DND-41 (cell line): ENCODE measurements at regions not wholly inside any gene's neighbourhood (a gene's known extent, or its start where the extent isn't known, plus 50 kb on each side); places are given as distances from the start of the nearest gene placed in this dataset.

Source experiments
- ATAC-seq: fragments of 200-7000 bp; cut with Tn5 transposase; 3 replicates; pipeline ENCODE4 v1.9.1; 2021; ENCODE audit warnings: low read depth; ENCODE audit not compliant: insufficient read depth
- DNase-seq: peaks from one replicate; pipeline ENCODE4 v3.0.0-alpha.2; 2020
- H2AFZ ChIP-seq: 2 replicates; pipeline ENCODE4 v1.6.0; 2012; ENCODE audit warnings: low read depth, low read length
- H3K27ac ChIP-seq: 2 replicates; pipeline ENCODE4 v1.5.1; 2012; ENCODE audit warnings: low read length, inconsistent platforms
- H3K27me3 ChIP-seq: fragments of 200-600 bp; sonication (generic); 2 replicates; pipeline ENCODE4 v1.6.0; 2012; ENCODE audit warnings: low read length, mild to moderate bottlenecking, inconsistent platforms; ENCODE audit not compliant: insufficient read depth, poor library complexity
- H3K36me3 ChIP-seq: 2 replicates; pipeline ENCODE4 v1.5.1; 2012; ENCODE audit warnings: low read length, inconsistent platforms; ENCODE audit not compliant: insufficient read depth
- H3K4me1 ChIP-seq: 2 replicates; pipeline ENCODE4 v1.5.1; 2012; ENCODE audit warnings: mild to moderate bottlenecking, low read length; ENCODE audit not compliant: insufficient read depth
- H3K4me2 ChIP-seq: 2 replicates; pipeline ENCODE4 v1.6.0; 2012; ENCODE audit warnings: mild to moderate bottlenecking, moderate library complexity, low read length, inconsistent platforms; ENCODE audit not compliant: insufficient read depth
- H3K4me3 ChIP-seq, 2 experiments: fragments of 200-600 bp in 1 of 2; shearing (Covaris generic) in 1 of 2; 2 replicates each; pipeline ENCODE4 v1.5.1; 2012 to 2016; ENCODE audit warnings: inconsistent platforms in 2 of 2, low read length in 2 of 2, mild to moderate bottlenecking in 2 of 2, low read depth in 1 of 2, moderate library complexity in 1 of 2
- H3K79me2 ChIP-seq: 2 replicates; pipeline ENCODE4 v1.6.0; 2012; ENCODE audit warnings: low read length, inconsistent platforms; ENCODE audit not compliant: insufficient read depth
- H3K9ac ChIP-seq: 2 replicates; pipeline ENCODE4 v1.6.0; 2012; ENCODE audit warnings: low read depth, mild to moderate bottlenecking, inconsistent platforms, low read length, moderate library complexity
- H3K9me3 ChIP-seq: 2 replicates; pipeline ENCODE4 v1.5.1; 2012; ENCODE audit warnings: low read length, moderate library complexity, mild to moderate bottlenecking, inconsistent platforms; ENCODE audit not compliant: insufficient read depth, severe bottlenecking
- H4K20me1 ChIP-seq: 2 replicates; pipeline ENCODE4 v1.6.0; 2012; ENCODE audit warnings: low read length; ENCODE audit not compliant: insufficient read depth
- CTCF ChIP-seq: IDR thresholded peaks from 2 replicates; pipeline ENCODE4 v1.5.1; 2012; ENCODE audit warnings: borderline replicate concordance, low read length, moderate library complexity, mild to moderate bottlenecking; ENCODE audit not compliant: poor library complexity, severe bottlenecking; ENCODE audit errors: extremely low read depth
- EZH2 ChIP-seq: IDR thresholded peaks from 3 replicates; pipeline ENCODE4 v1.6.1; 2012; ENCODE audit warnings: borderline replicate concordance, low read depth, mild to moderate bottlenecking, moderate library complexity, low read length, inconsistent platforms; ENCODE audit not compliant: severe bottlenecking

GRCh38 chr6:155894262-155894661, 438.6 kb upstream of the NOX3 start:
- DNase-seq: no peak
- no peak overlapping the region for H2AFZ ChIP-seq
- TF ChIP-seq EZH2: no peak
- TF ChIP-seq CTCF: no peak
- no peaks in the 10 kb centered on the region for H4K20me1 ChIP-seq
- no peaks in the 10 kb centered on the region for H3K9me3 ChIP-seq
- ATAC-seq: no peak
- H3K27ac ChIP-seq: no peak overlapping the region
- no peak overlapping the region for H3K4me3 ChIP-seq
- H3K4me1 ChIP-seq: no peaks in the 10 kb centered on the region
- no peaks in the 10 kb centered on the region for H3K27me3 ChIP-seq
- no peak overlapping the region for H3K4me2 ChIP-seq
- no peak overlapping the region for H3K9ac ChIP-seq
- H3K79me2 ChIP-seq: no peaks in the 10 kb centered on the region
- H3K36me3 ChIP-seq: no peaks in the 10 kb centered on the region

- H3K4me1 ChIP-seq: no peaks in the 10 kb centered on the region
- TF ChIP-seq EZH2 (no peak), CTCF (no peak)
- no peak for ATAC-seq
These were observed 434.8 kb upstream of the NOX3 start for GRCh38 chr6:155890409-155890808.

GRCh38 chr6:155889410-155889809, 433.8 kb upstream of the NOX3 start:
- Histone ChIP-seq H3K79me2 (no peaks in the 10 kb centered on the region), H3K4me1 (no peaks in the 10 kb centered on the region), H3K9me3 (no peaks in the 10 kb centered on the region), H3K4me2 (no peak overlapping the region), H2AFZ (no peak overlapping the region), H3K27me3 (no peaks in the 10 kb centered on the region), H3K4me3 (no peak overlapping the region), H3K36me3 (no peaks in the 10 kb centered on the region), H3K27ac (no peak overlapping the region), H3K9ac (no peak overlapping the region), H4K20me1 (no peaks in the 10 kb centered on the region)
- ATAC-seq (no peak), DNase-seq (no peak)
- TF ChIP-seq EZH2 (no peak), CTCF (no peak)

More at GRCh38 chr6:155890409-155890808, 434.8 kb upstream of the NOX3 start:
- no peaks in the 10 kb centered on the region for H4K20me1 ChIP-seq
- no peak for DNase-seq
- H3K36me3 ChIP-seq: no peaks in the 10 kb centered on the region
- H3K4me2 ChIP-seq: no peak overlapping the region
- H3K27me3 ChIP-seq: no peaks in the 10 kb centered on the region
- no peaks in the 10 kb centered on the region for H3K9me3 ChIP-seq
- H3K4me3 ChIP-seq: no peak overlapping the region
- no peak overlapping the region for H3K9ac ChIP-seq
- no peak overlapping the region for H3K27ac ChIP-seq
- no peak overlapping the region for H2AFZ ChIP-seq
- H3K79me2 ChIP-seq: no peaks in the 10 kb centered on the region

GRCh38 chr6:155887421-155887820, 431.8 kb upstream of the NOX3 start:
- Histone ChIP-seq H3K9me3 (no peaks in the 10 kb centered on the region), H3K4me1 (no peaks in the 10 kb centered on the region), H4K20me1 (no peaks in the 10 kb centered on the region), H3K27me3 (no peaks in the 10 kb centered on the region), H3K4me2 (no peak overlapping the region), H3K4me3 (no peak overlapping the region), H3K36me3 (no peaks in the 10 kb centered on the region), H3K9ac (no peak overlapping the region), H2AFZ (no peak overlapping the region), H3K79me2 (no peaks in the 10 kb centered on the region), H3K27ac (no peak overlapping the region)
- no peak for TF ChIP-seq CTCF
- no peak for TF ChIP-seq EZH2
- no peak for DNase-seq
- ATAC-seq: no peak
